ENCODE measurements at regions not wholly inside any gene's neighbourhood (a gene's known extent, or its start where the extent isn't known, plus 50 kb on each side); places are given as distances from the start of the nearest gene placed in this dataset.

GRCh38 chr11:70848243-70848750 is 404.1 kb downstream of the SHANK2 start:
- no peak for DNase-seq (ENCODE audit: low spot score)

- DNase-seq (ENCODE audit: low spot score): no peak
Measured at GRCh38 chr11:70849031-70849430, 403.3 kb downstream of the SHANK2 start.

- no peak for DNase-seq (ENCODE audit: low spot score)
Measured at GRCh38 chr11:70851308-70851707, 401.1 kb downstream of the SHANK2 start.

GRCh38 chr11:70851907-70852306 is 400.5 kb downstream of the SHANK2 start:
- no peak for DNase-seq (ENCODE audit: low spot score)

- DNase-seq (ENCODE audit: low spot score): no peak
Measured at GRCh38 chr11:70853068-70853769, 399.2 kb downstream of the SHANK2 start.

- no peak for DNase-seq (ENCODE audit: low spot score)
Measured at GRCh38 chr11:70853770-70854108, 398.6 kb downstream of the SHANK2 start.

- no peak for DNase-seq (ENCODE audit: low spot score)
Measured at GRCh38 chr11:70854201-70854600, 398.2 kb downstream of the SHANK2 start.

GRCh38 chr11:70854901-70855556 is 397.3 kb downstream of the SHANK2 start:
- no peak for DNase-seq (ENCODE audit: low spot score)

- no peak for DNase-seq (ENCODE audit: low spot score)
Measured at GRCh38 chr11:70857894-70858293, 394.5 kb downstream of the SHANK2 start.

- no peak for DNase-seq (ENCODE audit: low spot score)
Measured at GRCh38 chr11:70859180-70859579, 393.2 kb downstream of the SHANK2 start.

- no peak for DNase-seq (ENCODE audit: low spot score)
Measured at GRCh38 chr11:70860888-70861287, 391.5 kb downstream of the SHANK2 start.

GRCh38 chr11:70861559-70861958 is 390.8 kb downstream of the SHANK2 start:
- DNase-seq (ENCODE audit: low spot score): no peak

- no peak for DNase-seq (ENCODE audit: low spot score)
Measured at GRCh38 chr11:70862093-70862492, 390.3 kb downstream of the SHANK2 start.

GRCh38 chr11:70863186-70863585 is 389.2 kb downstream of the SHANK2 start:
- no peak for DNase-seq (ENCODE audit: low spot score)

GRCh38 chr11:70863993-70864392 is 388.4 kb downstream of the SHANK2 start:
- DNase-seq (ENCODE audit: low spot score): no peak

- no peak for DNase-seq (ENCODE audit: low spot score)
Measured at GRCh38 chr11:70865356-70865755, 387.0 kb downstream of the SHANK2 start.

- DNase-seq (ENCODE audit: low spot score): no peak
Measured at GRCh38 chr11:70866834-70867233, 385.5 kb downstream of the SHANK2 start.

- no peak for DNase-seq (ENCODE audit: low spot score)
Measured at GRCh38 chr11:70867281-70868047, 384.9 kb downstream of the SHANK2 start.

- DNase-seq (ENCODE audit: low spot score): no peak
Measured at GRCh38 chr11:70868341-70868885, 384.0 kb downstream of the SHANK2 start.

- DNase-seq (ENCODE audit: low spot score): no peak
Measured at GRCh38 chr11:70869054-70869453, 383.3 kb downstream of the SHANK2 start.

GRCh38 chr11:70871881-70872280 is 380.5 kb downstream of the SHANK2 start:
- DNase-seq (ENCODE audit: low spot score): no peak

GRCh38 chr11:70872299-70872698 is 380.1 kb downstream of the SHANK2 start:
- DNase-seq (ENCODE audit: low spot score): no peak

Measured in HuH-7 (cell line).